EL (cell line): ENCODE measurements at regions not wholly inside any gene's neighbourhood (a gene's known extent, or its start where the extent isn't known, plus 50 kb on each side); places are given as distances from the start of the nearest gene placed in this dataset.
"Not testable (repeated sequence)": the region's sequence is repeated elsewhere in the genome, so short reads cannot be mapped to it uniquely, and the experiment has no call there.

Source experiments
- DNase-seq: peaks from one replicate; pipeline ENCODE4 v3.0.0-alpha.2; 2016

DNA sequence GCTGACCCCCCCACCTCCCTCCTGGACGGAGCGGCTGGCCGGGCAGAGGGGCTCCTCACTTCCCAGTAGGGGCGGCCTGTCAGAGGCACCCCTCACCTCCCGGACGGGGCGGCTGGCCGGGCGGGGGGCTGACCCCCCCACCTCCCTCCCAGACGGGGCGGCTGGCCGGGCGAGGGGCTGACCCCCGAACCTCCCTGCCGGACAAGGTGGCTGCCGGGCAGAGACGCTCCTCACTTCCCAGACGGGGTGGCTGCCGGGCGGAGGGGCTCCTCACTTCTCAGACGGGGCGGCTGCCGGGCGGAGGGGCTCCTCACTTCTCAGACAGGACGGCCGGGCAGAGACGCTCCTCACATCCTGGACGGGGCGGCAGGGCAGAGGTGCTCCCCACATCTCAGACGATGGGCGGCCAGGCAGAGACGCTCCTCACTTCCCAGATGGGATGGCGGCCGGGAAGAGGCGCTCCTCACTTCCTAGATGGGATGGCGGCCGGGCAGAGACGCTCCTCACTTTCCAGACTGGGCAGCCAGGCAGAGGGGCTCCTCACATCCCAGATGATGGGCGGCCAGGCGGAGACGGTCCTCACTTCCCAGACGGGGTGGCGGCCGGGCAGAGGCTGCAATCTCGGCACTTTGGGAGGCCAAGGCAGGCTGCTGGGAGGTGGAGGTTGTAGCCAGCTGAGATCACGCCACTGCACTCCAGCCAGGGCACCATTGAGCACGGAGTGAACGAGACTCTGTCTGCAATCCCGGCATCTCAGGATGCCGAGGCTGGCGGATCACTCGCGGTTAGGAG lies 66.2 kb upstream of the PAPPA2 start:
- DNase-seq, result not testable (repeated sequence)

DNA sequence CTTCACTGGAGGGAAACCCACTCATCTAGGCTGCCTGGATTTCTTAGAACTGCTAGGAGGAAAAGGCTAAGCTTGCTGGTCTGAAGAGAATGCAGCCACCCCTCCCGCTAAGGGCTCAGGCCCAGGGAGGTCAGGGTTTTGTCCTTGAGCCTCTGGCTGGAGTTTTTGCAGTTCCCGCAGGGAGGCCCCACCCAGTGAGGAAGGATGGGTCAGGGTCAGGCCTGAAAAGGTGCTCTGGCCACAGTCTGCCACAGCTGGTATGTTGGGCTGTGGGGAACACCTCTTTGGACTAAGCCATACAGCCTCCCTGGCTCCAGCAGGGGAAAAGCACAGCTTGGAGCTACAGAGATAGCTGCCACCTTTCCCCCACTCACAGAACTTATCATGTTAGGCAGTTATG lies 71.4 kb upstream of the PAPPA2 start:
- no peak for DNase-seq

DNA sequence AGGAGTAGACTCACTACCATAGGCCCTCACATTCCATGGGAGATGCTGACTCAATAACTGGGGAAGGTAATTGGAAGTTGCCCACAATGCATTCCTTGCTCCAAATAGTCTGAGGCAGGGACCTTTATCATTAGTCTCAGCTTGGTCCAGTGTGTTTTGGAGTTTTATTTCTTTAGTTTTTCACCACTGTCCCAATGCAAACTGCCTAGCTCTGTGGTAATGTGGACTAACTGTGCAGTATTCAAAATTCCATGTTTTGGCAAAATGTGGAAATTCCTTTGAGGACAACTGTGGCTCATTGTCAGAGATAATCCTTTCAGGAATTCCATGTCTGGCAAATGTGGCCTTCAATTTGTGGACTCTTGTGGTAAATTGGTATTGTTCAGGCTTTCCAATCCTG lies 78.1 kb upstream of the PAPPA2 start:
- no peak for DNase-seq

DNA sequence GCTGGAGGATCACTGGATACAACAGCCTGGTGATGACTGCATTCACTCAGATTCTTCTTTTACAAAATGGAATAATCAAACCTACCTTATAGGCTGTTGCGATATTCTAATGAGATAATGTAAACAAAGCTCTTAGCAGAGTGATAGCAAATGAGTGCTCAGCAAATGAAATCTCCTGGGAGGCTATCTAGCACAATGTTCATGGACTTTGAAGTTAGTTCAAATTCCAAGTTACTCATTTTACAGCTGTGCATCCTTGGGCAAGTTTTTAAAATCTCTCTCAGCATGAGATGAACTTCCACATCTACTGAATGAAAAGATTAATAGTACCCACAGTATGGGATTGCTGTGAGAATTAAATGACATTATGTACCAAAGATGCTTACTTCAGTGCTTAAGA lies 80.8 kb upstream of the PAPPA2 start:
- no peak for DNase-seq

DNA sequence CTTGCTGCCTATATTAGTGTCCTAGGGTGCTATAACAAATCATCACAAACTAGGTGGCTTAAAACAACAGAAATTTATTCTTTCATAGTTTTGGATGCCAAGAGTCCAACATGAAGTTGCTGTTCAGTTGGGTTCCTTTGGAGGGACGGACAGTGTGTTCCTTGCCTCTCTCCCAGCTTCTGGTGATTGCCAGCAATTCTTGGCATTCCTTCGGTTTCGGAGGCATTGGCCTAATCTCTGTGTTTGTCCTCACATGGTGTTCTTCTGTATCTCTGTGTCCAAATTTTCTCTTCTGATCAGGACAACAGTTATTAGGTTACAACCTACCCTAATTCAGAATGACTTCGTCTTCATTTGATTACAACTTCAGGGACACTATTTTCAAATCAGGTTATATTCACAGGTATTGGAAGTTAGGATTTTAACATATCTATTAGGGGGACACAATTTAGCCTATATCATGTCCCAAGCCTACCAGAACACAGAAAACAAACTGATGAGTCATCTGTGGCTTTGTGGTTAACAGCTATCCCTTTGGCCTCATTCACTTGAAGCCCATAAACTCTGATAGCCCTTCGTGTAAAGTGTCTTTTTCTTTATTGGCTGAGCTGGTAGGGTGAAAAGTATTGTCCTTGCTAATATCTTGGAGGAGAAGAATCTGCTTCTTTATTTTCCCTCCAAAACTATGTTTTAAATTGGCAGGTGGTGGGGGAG lies 83.2 kb upstream of the PAPPA2 start:
- DNase-seq, result no peak

DNA sequence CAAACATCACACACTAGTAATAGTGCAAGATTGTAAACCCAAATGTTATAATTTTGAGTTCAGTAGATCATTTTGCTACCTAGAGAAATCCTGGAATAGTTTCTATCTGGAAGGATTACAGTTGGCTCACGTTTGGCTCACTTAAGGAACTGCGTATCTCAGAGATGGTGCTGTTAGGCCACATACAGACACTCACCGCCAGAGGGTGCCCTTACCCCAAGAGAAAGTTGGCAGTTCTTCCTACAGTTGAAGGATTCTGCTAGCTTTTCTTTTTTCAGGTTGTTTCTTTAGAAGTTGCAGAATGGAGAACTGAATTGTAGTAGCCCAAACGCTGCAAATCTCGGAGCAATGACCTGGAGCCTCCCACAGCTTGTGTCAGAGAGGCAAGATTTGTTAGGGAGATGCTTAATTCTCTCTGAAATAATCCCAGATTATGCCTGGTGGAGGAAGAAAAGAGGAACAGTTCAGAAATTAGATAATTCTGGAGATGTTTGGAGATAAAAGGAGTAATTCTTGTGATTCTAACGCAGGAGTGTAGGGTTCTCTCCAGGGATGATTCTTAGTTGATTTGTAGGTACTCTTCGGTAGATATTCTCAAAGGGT lies 87.9 kb upstream of the PAPPA2 start:
- peak; percentile 61 for DNase-seq

DNA sequence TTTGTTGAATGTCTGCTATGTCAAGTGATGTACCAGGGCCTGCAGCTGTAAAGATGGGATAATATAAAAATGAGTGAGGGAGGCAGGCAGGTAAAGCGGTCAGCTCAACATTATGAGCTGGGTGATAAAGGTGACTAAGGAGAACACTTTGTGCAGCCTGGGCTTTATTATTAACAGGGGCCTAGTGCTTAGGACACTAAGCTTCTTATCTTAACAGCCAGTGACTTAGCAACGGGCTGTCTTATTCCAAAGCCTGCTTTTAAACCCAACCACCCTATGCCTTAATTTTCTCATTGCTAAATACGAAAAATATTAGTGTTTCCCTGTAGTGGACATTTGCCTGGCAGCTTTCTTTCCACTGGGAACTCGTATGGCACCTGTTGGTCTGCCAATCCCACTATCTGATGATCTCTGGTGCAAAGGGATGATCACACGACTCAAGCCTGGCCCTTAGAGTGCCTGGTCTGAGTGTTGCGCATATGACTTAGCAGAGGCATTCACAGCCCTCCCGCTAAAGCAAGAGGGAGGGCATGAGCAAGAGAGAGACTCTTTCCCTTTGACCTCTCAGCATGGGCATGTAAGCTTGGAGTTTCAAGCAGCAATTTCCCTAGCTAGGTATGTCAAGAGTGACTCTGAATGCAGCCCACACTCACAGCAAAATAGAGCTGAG lies 98.6 kb upstream of the PAPPA2 start:
- DNase-seq, result no peak

DNA sequence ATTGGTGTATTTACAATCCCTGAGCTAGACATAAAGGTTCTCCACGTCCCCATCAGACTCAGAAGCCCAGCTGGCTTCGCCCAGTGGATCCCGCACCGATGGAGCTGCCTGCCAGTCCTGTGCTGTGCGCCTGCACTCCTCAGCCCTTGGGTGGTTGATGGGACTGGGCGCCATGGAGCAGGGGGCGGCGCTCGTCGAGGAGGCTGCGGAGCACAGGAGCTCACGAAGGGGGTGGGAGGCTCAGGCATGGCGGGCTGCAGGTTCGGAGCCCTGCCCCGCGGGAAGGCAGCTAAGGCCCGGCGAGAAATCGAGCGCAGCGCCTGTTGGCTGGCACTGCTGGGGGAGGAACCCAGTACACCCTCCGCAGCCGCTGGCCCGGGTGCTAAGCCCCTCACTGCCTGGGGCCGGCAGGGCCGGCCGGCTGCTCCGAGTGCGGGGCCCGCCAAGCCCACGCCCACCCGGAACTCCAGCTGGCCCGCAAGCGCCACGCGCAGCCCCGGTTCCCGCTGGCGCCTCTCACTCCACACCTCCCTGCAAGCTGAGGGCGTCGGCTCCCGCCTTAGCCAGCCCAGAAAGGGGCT lies 113.8 kb upstream of the PAPPA2 start:
- not testable (repeated sequence) for DNase-seq

DNA sequence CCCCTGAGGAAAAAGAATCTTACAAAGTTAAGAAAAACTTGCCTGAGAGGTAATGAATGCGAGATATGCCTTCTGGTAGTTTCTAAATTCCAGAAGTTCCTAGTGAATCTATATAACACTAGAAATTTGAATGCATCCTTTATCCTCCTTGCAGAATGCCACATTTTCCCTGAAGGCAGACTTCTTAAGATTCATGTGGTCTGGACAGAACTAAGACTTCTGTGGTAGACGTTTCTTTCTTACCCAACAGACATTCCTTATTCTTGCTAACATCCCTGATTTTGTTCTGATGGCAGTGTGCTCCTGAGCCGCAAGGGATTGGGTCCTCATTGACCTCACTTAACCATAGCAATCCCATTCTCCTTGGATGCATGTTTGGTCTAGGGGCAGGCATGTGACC lies 121.3 kb upstream of the PAPPA2 start:
- no peak for DNase-seq

DNA sequence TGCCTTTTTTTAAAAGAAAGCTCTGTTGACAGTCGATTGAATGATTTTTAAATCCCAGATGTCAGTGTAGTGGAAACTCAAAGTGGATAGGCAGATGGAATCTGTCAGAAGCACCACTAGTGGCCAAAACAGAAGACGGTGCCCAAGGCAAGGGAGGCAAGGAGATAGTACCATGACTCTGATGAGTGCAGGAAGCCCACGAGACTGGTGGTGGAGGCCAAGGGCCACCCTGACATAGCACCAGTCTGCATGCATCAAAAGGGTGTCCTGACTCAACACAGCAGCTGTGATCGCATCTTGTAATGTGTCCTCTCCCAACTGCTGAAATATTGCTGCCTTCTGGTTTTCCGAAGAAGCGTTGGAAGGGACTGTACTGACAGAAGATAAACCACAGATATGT lies 124.1 kb upstream of the PAPPA2 start:
- no peak for DNase-seq

DNA sequence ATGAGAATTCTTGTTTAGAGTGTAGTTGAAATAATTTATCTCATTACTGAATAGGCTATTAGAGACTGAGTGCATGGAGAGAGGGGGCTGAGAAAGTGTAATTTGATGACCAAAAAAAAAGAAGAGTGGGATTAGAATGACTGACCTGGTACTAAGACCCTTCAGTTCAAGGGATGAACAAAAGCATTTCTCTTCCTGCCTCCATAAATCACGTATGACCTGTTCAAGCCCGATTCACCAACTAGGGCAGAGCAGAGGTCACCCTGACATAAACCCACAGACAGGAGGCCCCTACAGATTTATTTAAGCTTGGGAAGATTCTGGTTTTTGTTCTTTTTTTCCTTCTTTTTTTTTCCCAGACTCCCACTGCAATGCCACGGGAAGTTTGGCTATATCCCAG lies 123.7 kb upstream of the COP1 start:
- no peak for DNase-seq

DNA sequence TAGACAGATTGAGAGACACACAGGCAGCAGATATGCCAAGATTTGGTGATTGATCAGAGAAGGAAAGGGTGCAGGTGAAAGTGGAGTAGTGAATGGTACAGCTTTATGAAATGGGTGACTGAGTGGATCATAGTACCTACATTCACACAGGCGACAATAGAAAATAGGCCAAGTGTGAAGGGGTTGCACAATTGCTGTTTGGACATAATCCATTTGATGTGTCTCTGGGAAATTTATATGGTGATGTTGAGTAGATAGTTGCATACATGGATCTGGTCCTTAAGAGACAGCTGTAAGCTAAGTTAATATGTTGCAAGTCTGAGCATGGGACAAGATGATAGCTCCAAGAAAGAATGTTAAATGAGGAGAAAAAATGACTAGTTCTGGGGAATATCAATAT lies 118.6 kb upstream of the COP1 start:
- DNase-seq, result no peak

DNA sequence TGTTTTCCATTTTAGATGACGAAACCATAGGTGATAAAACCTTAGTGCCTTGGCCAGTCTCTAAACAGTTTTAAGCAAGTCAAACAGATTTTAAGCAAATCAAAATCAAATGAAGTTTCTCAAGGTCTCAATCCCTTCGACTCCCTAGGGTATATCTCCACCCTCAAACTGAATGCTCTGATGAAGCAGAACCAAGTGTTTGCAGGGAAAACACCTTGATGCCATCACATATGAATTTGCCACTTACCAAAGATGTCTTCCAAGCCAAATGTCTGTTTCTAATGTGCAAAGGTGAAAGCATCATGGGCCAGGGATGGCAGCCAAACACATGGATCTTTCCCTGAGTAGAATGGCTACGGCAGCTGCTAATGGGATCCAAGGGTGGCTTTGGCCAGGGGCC lies 116.4 kb upstream of the COP1 start:
- no peak for DNase-seq

DNA sequence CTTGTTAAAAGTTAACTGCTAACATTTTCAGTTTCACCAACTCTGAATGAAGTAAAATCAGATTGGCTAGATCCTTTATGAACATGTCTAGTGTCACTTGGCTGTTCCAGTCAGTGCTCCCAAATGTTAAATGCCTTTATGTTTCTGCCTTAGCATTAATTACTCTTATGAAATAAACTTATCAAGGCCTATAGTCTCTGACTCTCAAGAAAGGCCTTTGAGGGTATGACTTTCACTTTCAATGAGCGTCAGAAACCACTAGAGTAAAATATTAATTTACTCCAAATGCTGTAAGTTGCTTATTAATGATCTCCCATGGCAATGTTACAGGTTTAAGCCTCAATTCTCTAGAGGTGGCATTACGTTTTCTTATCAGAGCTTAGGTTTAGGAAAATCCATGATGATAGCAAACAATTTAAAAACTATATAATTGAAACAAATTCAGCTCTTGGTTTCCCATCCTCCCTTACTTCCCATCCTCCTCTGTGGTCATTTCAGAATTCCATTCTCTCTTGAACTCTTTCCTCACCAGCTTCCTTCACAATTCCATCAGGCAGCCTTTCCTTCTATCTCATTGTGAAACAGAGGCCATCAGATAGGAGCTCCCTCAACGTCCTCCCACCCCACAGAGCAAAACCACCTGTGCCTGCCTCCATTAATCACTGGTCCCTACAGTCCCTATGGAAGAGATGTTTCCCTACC lies 108.6 kb upstream of the COP1 start:
- no peak for DNase-seq

DNA sequence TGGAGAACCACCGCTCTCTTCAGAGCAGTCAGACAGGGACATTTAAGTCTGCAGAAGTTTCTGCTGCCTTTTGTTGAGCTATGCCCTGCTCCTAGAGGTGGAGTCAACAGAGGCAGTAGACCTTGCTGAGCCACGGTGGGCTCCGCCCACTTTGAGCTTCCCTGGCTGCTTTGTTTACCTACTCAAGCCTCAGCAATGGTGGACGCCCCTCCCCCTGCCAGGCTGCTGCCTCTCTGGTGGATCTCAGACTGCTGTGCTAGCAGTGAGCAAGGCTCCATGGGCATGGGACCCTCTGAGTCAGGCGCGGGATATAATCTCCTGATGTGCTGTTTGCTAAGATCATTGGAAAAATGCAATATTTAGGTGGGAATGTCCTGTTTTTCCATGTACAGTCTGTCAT lies 89.5 kb upstream of the COP1 start:
- not testable (repeated sequence) for DNase-seq

DNA sequence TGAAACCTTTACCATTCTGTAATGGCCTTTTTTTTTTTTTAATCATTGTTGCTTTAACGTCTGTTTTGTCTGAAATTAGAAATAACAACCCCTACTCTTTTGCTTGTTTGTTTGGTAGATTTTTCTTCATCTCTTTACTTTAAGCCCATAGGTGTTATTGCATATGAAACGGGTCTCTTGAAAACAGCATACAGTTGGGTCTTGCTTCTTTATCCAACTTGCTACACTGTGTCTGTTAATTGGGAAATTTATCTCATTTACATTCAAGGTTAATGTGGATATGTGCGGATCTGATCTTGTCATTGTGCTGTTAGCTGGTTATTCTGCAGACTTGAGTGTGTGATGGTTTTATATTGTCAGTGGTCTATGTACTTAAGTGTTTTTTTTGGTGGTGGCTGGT lies 78.9 kb upstream of the COP1 start:
- no peak for DNase-seq

DNA sequence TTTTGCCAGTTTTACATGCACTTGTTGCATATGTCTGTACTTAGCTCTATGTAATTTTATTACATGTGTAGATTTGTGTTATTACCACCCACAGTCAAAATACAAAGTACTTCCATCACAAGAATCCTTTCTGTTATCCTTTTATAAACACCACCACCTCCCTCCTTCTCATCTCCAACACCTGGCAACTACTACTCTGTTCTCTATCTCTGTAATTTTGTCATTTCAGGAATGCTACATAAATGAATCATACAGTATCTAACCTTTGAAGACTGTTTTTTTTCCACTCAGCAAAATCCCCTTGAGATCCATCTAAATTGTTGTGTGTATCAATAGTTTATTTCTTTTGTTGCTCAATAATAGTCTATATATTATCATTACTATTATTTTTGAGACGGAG lies 64.5 kb upstream of the COP1 start:
- no peak for DNase-seq
